ENCODE measurements at regions not wholly inside any gene's neighbourhood (a gene's known extent, or its start where the extent isn't known, plus 50 kb on each side); places are given as distances from the start of the nearest gene placed in this dataset.

DNA sequence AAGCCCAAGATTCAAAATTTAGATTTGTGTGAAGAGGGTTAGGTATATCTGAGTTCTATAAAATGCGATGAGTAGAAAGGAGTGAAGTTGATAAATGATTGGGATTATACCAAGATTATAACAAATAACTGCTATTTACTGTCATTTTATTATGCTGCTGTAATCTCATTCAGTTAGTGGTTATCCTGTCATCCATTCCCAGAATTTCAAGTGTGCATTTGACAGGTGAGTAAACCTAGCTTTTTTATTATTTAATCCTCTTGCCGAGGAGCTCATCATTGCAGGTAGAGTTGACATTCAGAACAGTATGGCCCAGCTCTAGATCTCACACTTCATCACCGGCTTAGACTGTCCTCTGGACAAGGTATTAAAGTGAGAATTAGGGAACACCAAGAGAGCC is 1146.2 kb downstream of the CDH11 start:
- TF ChIP-seq, protein P1, sequence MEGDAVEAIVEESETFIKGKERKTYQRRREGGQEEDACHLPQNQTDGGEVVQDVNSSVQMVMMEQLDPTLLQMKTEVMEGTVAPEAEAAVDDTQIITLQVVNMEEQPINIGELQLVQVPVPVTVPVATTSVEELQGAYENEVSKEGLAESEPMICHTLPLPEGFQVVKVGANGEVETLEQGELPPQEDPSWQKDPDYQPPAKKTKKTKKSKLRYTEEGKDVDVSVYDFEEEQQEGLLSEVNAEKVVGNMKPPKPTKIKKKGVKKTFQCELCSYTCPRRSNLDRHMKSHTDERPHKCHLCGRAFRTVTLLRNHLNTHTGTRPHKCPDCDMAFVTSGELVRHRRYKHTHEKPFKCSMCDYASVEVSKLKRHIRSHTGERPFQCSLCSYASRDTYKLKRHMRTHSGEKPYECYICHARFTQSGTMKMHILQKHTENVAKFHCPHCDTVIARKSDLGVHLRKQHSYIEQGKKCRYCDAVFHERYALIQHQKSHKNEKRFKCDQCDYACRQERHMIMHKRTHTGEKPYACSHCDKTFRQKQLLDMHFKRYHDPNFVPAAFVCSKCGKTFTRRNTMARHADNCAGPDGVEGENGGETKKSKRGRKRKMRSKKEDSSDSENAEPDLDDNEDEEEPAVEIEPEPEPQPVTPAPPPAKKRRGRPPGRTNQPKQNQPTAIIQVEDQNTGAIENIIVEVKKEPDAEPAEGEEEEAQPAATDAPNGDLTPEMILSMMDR (IDR thresholded peaks at IDR 0.05; ENCODE audit: low read depth, low read length, poor library complexity, severe bottlenecking) = no peak
- TF ChIP-seq EZH2phosphoT487 (IDR thresholded peaks at IDR 0.05; ENCODE audit: borderline replicate concordance, low read length) = no peak

Data from DOHH2 (cell line).